ENCODE measurements at regions not wholly inside any gene's neighbourhood (a gene's known extent, or its start where the extent isn't known, plus 50 kb on each side); places are given as distances from the start of the nearest gene placed in this dataset.

DNA sequence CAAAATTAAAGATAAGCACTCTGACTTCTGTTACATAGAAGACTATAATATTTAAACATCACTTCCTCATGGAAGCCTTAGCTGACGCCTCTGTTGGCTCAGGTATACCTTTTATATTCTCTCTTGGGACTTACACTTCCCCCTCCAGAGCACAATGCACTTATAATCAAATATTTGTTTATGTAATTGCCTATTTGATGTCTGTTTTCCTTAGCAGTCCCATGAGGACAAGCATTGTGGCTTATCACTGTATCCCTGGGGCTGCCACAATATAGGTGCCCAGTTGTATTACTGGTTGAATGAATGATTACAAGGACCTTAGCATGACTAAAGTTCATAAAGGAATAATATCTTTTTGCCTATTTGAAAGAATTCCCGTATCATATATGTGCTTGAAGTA is 186.7 kb upstream of the VGLL2 start:
- TF ChIP-seq, protein P1, sequence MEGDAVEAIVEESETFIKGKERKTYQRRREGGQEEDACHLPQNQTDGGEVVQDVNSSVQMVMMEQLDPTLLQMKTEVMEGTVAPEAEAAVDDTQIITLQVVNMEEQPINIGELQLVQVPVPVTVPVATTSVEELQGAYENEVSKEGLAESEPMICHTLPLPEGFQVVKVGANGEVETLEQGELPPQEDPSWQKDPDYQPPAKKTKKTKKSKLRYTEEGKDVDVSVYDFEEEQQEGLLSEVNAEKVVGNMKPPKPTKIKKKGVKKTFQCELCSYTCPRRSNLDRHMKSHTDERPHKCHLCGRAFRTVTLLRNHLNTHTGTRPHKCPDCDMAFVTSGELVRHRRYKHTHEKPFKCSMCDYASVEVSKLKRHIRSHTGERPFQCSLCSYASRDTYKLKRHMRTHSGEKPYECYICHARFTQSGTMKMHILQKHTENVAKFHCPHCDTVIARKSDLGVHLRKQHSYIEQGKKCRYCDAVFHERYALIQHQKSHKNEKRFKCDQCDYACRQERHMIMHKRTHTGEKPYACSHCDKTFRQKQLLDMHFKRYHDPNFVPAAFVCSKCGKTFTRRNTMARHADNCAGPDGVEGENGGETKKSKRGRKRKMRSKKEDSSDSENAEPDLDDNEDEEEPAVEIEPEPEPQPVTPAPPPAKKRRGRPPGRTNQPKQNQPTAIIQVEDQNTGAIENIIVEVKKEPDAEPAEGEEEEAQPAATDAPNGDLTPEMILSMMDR (conservative IDR thresholded peaks at IDR 0.05; ENCODE audit: low read length) = no peak
- TF ChIP-seq EZH2phosphoT487 (IDR thresholded peaks at IDR 0.05; ENCODE audit: borderline replicate concordance) = no peak
